ENCODE measurements at regions not wholly inside any gene's neighbourhood (a gene's known extent, or its start where the extent isn't known, plus 50 kb on each side); places are given as distances from the start of the nearest gene placed in this dataset.

DNA sequence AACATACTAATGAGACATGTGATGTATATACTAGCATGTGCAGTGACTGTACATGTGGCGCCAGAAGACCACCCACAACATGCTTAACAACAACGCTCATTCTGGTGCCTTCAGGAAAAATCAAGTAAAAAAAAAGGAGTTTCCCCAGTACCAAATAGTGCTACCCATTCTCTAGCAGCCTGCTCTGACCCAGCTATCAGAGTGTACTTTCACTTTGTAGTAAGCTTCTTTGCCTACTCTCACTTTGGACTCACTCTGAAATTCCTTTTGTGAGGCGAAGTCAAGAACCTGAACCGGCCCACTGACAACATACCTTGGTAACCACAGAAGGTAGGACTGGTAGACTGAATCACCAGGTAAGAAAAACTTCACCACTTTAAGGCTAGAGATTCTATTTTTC is 1100.0 kb downstream of the GRIK2 start:
- no peak overlapping the region for H2AFZ ChIP-seq (ENCODE audit: low read length)
- H2BK5ac ChIP-seq (ENCODE audit: low read depth, low read length): no peak overlapping the region
- H3K14ac ChIP-seq (ENCODE audit: insufficient read length): no peak overlapping the region
- H3K27ac ChIP-seq (ENCODE audit: low read depth, low read length): no peak overlapping the region
- POLR2A ChIA-PET (ENCODE audit: partially characterized antibody): no interaction called here
- no peaks in the 10 kb centered on the region for H3K79me1 ChIP-seq (ENCODE audit: low read depth, low read length)
- CTCF ChIA-PET (ENCODE audit: partially characterized antibody): no interaction called here
- H3K4me2 ChIP-seq (ENCODE audit: insufficient read depth in 1 of 2, low read depth in 2 of 2, low read length in 2 of 2): no peak overlapping the region
- no peaks in the 10 kb centered on the region for H3K4me1 ChIP-seq (replicated peaks in 1 of 4; ENCODE audit: control insufficient read depth in 3 of 4, insufficient read depth in 4 of 4, low read length in 3 of 4)
- FAIRE-seq: no peak
- no peaks in the 10 kb centered on the region for H3K79me2 ChIP-seq (ENCODE audit: control insufficient read depth in 1 of 2, insufficient read depth in 2 of 2, low read length in 2 of 2)
- H3K9ac ChIP-seq (replicated peaks in 1 of 4; ENCODE audit: extremely low read depth in 1 of 4, low read depth in 3 of 4, low read length in 3 of 4): no peak overlapping the region
- no peak overlapping the region for H2AK5ac ChIP-seq (ENCODE audit: low read depth, low read length)
- H3K56ac ChIP-seq (replicated peaks; ENCODE audit: insufficient read length, low read depth, low read length): no peak overlapping the region
- H2BK120ac ChIP-seq (replicated peaks; ENCODE audit: low read depth, low read length): no peak overlapping the region
- H3K4ac ChIP-seq (replicated peaks; ENCODE audit: insufficient read length, low read depth, low read length): no peak overlapping the region
- H2BK15ac ChIP-seq (ENCODE audit: low read length): no peak overlapping the region
- no peak overlapping the region for H3K18ac ChIP-seq (ENCODE audit: extremely low read depth, low read length)
- TF ChIP-seq SRF (IDR thresholded peaks at IDR 0.05; ENCODE audit: low read depth, low read length): no peak
- TF ChIP-seq JUND (IDR thresholded peaks at IDR 0.05; ENCODE audit: low read length): no peak
- TF ChIP-seq EZH2 (IDR thresholded peaks at IDR 0.05; ENCODE audit: low read depth, low read length, severe bottlenecking): no peak
- no peak for TF ChIP-seq GTF2F1 (IDR thresholded peaks at IDR 0.05; ENCODE audit: borderline replicate concordance, low read depth, low read length)
- no peak for TF ChIP-seq ZNF274 (IDR thresholded peaks at IDR 0.05; ENCODE audit: borderline replicate concordance, extremely low read depth, low read length)
- TF ChIP-seq TCF12 (IDR thresholded peaks at IDR 0.05; ENCODE audit: low read depth, low read length): no peak
- TF ChIP-seq, protein P1, sequence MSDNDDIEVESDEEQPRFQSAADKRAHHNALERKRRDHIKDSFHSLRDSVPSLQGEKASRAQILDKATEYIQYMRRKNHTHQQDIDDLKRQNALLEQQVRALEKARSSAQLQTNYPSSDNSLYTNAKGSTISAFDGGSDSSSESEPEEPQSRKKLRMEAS (IDR thresholded peaks at IDR 0.05): no peak
- no peak for TF ChIP-seq EGR1 (IDR thresholded peaks at IDR 0.05; ENCODE audit: borderline replicate concordance, low read depth, low read length)
- no peak for TF ChIP-seq GABPA (IDR thresholded peaks at IDR 0.05; ENCODE audit: borderline replicate concordance, insufficient read depth, low read length)
- TF ChIP-seq CHD1 (IDR thresholded peaks at IDR 0.05; ENCODE audit: low read depth, low read length): no peak
- TF ChIP-seq PHF8 (conservative IDR thresholded peaks at IDR 0.05; ENCODE audit: low read depth, low read length): no peak
- no peak for TF ChIP-seq NANOG (IDR thresholded peaks at IDR 0.05; ENCODE audit: insufficient read depth, low read depth, low read length, poor library complexity, severe bottlenecking)
- no peak for TF ChIP-seq TEAD4 (IDR thresholded peaks at IDR 0.05; ENCODE audit: low read depth, low read length)
- H3K36me3 ChIP-seq (ENCODE audit: control insufficient read depth in 2 of 4, insufficient read depth in 4 of 4, low read length in 3 of 4): no peaks in the 10 kb centered on the region
- H3K23me2 ChIP-seq (ENCODE audit: low read depth, low read length): no peaks in the 10 kb centered on the region
- H2BK20ac ChIP-seq (ENCODE audit: low read length): no peak overlapping the region
- no peak overlapping the region for H3K23ac ChIP-seq (ENCODE audit: insufficient read length)
- no peak overlapping the region for H4K8ac ChIP-seq (ENCODE audit: extremely low read depth, insufficient read depth, low read length)
- no peaks in the 10 kb centered on the region for H4K20me1 ChIP-seq (replicated peaks in 1 of 2; ENCODE audit: control insufficient read depth in 1 of 2, insufficient read depth in 2 of 2, low read length in 2 of 2)
- H4K5ac ChIP-seq (ENCODE audit: insufficient read length, low read depth, low read length): no peak overlapping the region
- no peak for DNase-seq (ENCODE audit: low read depth in 1 of 2, low spot score in 2 of 2)
- WGBS, 2 experiments (ENCODE audit: extremely low coverage in 1 of 2, insufficient coverage in 1 of 2, insufficient read length in 1 of 2, insufficient replicate concordance in 2 of 2, low coverage in 1 of 2, low lambda C conversion rate in 2 of 2, missing lambda C conversion rate in 1 of 2): 94% methylated on average over 4 of the region's 4 CpGs; no CpG with 5 or more reads in 1 of the 2 experiments
- H2BK12ac ChIP-seq (ENCODE audit: low read depth, low read length): no peak overlapping the region
- H4K91ac ChIP-seq (replicated peaks; ENCODE audit: insufficient read length, low read length): no peak overlapping the region
- H3K27me3 ChIP-seq (replicated peaks in 1 of 4; ENCODE audit: control insufficient read depth in 3 of 4, extremely low read depth in 1 of 4, insufficient read depth in 3 of 4, low read length in 3 of 4): no peaks in the 10 kb centered on the region
- no peak overlapping the region for H3K4me3 ChIP-seq (ENCODE audit: extremely low read depth in 1 of 4, insufficient read depth in 2 of 4, low read depth in 3 of 4, low read length in 4 of 4)
- H3K9me3 ChIP-seq (ENCODE audit: insufficient read depth in 2 of 2, low read depth in 1 of 2, low read length in 1 of 2): no peaks in the 10 kb centered on the region

Measured in H1 (cell line).